ENCODE measurements at regions not wholly inside any gene's neighbourhood (a gene's known extent, or its start where the extent isn't known, plus 50 kb on each side); places are given as distances from the start of the nearest gene placed in this dataset.

- Histone ChIP-seq H3K27me3 (ENCODE audit: control insufficient read depth, insufficient read depth, low read length) (no peaks in the 10 kb centered on the region), H2AFZ (replicated peaks; ENCODE audit: low read length, poor library complexity) (no peak overlapping the region), H2BK15ac (ENCODE audit: low read depth, low read length) (no peak overlapping the region), H3K9ac (ENCODE audit: low read depth, low read length) (no peak overlapping the region), H2AK9ac (replicated peaks; ENCODE audit: low read depth, low read length, poor library complexity) (no peak overlapping the region), H3K4ac (ENCODE audit: low read depth, low read length) (no peak overlapping the region), H3K79me1 (ENCODE audit: low read depth in 1 of 2, low read length in 2 of 2) (no peaks in the 10 kb centered on the region), H4K8ac (ENCODE audit: low read depth in 2 of 2, low read length in 2 of 2) (no peak overlapping the region), H2BK20ac (ENCODE audit: low read depth, low read length) (no peak overlapping the region), H3K4me2 (ENCODE audit: low read depth, low read length) (no peak overlapping the region), H3K18ac (ENCODE audit: low read depth, low read length) (no peak overlapping the region), H3K14ac (replicated peaks; ENCODE audit: low read depth, low read length) (no peak overlapping the region), H4K20me1 (ENCODE audit: insufficient read depth, low read length) (no peaks in the 10 kb centered on the region), H3K9me1 (ENCODE audit: insufficient read depth, low read length) (no peaks in the 10 kb centered on the region), H3K23ac (ENCODE audit: low read depth, low read length) (no peak overlapping the region), H3K9me3 (ENCODE audit: control insufficient read depth, insufficient read depth, low read length) (peaks cover 4% of the 10 kb centered on the region; the same call in 1 of the 2 replicates), H4K91ac (ENCODE audit: insufficient read depth, low read depth, low read length) (no peak overlapping the region), H3K4me3 (ENCODE audit: insufficient read depth, low read depth, low read length) (no peak overlapping the region), H2BK5ac (ENCODE audit: low read depth, low read length, poor library complexity, severe bottlenecking) (no peak overlapping the region), H3K27ac (ENCODE audit: insufficient read depth, low read length) (no peak overlapping the region), H3K36me3 (ENCODE audit: control insufficient read depth, insufficient read depth, low read length) (no peaks in the 10 kb centered on the region), H3K56ac (ENCODE audit: extremely low read depth, insufficient read depth, low read length) (no peak overlapping the region), H4K5ac (ENCODE audit: low read depth, low read length) (no peak overlapping the region), H2BK120ac (ENCODE audit: low read depth, low read length) (no peak overlapping the region), H2AK5ac (ENCODE audit: low read depth, low read length) (no peak overlapping the region), H3K4me1 (ENCODE audit: control insufficient read depth, insufficient read depth, low read length) (no peaks in the 10 kb centered on the region)
- CTCF ChIA-PET, result no interaction called here
- dilution Hi-C loops (cut with HindIII; ENCODE audit: low sequenced_read_pairs, unreplicated experiment) (no loop called here), in situ Hi-C loops (cut with MboI; ENCODE audit: low sequenced_read_pairs) (no loop called here), intact Hi-C loops (cut with micrococcal nuclease) (no loop called here)
- no peak for TF ChIP-seq CEBPB (IDR thresholded peaks at IDR 0.05; ENCODE audit: low read depth, low read length)
- no peak for TF ChIP-seq BHLHE40 (IDR thresholded peaks at IDR 0.05; ENCODE audit: low read depth, low read length)
- no CpG with 5 or more reads among the region's 2 CpGs for WGBS, 2 experiments (ENCODE audit: extremely low coverage in 2 of 2, insufficient read length in 1 of 2)
- no peak for ATAC-seq (ENCODE audit: low read depth)
- POLR2A ChIA-PET (ENCODE audit: unreplicated experiment), result no interaction called here
- BruUV-seq (replicated peaks), result no TSS peak
- DNase-seq, result no peak
These were observed 228.5 kb downstream of the TOX3 start for GRCh38 chr16:52318302-52319009.

All from IMR-90 (cell line).